ENCODE measurements at regions not wholly inside any gene's neighbourhood (a gene's known extent, or its start where the extent isn't known, plus 50 kb on each side); places are given as distances from the start of the nearest gene placed in this dataset.

DNA sequence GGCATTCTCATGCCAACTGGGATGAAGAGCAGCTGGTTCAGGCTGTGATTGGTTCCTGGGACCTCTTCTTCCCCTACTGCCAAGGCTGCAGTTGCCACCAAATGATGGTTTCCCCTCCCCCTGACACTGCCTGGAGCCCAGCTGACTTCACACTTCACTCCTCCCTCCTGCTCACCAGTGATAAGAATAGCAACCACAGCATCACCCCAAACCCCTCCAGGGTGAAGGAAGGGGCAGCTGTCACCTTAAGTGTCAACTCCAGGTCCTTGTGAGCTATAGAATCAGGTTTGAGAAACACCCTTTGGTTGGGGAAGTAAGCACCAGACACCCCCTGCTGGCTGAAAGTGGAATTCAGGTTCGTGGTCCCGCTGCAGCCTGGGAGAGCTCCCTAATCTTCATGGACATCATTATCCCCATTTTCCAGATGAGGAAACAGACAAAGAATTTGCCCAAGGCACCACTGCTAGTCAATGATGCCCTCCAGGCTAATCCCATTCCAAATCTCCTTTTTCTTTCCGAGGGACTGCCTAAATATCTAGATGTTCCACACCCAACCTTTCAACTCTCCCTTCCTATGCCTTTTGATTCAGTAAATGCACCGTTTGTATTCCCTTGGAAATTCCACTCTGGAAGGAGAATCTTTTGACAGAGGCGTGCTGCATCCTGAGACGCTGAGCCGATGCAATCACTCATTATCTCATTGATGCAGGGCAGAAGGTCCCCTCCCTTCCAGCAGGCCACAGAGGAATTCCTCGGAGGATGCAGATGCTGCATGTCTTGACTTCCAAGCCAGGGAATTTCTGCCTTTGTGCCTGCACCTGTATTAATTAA, 50.6 kb upstream of the UQCRFS1 start:
- DNase-seq (ENCODE audit: low read depth in 4 of 4, low spot score in 3 of 4): peak in 1 of 4 donors; percentile 29

DNA sequence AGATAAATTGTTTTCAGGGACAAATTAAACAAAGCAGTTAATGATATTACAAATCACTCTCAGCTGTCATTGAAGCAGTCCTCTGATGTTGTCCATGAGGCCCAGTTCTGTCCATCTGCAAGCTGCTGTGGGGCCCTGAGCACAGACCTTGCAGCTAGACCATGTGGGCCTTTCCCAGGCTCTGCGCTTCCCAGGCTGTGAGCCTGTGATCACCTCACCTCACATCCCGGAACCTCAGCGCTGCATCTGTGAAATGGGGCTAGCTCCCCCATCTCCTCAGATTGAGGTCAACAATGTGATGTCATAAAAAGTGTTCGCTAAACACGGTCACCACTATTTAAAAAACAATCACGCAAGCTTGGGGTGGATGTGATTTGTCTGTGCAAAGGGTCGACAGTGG, 51.9 kb upstream of the UQCRFS1 start:
- no peak for DNase-seq (ENCODE audit: low read depth in 4 of 4, low spot score in 3 of 4)

- DNase-seq (ENCODE audit: low read depth in 4 of 4, low spot score in 3 of 4): no peak
These were observed 52.5 kb upstream of the UQCRFS1 start for GRCh38 chr19:29265436-29265835.

DNA sequence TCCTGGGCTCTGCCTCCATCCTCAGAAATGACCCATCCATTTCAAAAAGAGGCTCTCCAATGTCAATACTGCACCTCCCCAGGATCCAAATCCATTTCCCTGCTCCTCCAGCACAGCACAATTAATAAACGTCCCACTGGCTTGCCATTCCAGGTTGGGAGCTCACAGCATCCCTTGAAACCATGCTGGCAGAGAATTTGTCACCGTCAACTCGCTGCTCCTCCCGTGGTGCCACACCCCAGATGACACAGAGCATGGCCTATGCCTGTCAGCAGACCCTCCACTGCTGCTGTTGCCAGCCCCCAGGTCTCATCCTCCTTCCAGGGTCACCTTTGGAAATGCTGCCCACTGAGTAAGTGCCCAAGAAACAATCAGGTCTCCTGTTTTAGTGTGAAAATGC, 53.0 kb upstream of the UQCRFS1 start:
- no peak for DNase-seq (ENCODE audit: low read depth in 4 of 4, low spot score in 3 of 4)

GRCh38 chr19:29266603-29267002, 53.7 kb upstream of the UQCRFS1 start:
- DNase-seq (ENCODE audit: low read depth in 4 of 4, low spot score in 3 of 4): no peak

DNA sequence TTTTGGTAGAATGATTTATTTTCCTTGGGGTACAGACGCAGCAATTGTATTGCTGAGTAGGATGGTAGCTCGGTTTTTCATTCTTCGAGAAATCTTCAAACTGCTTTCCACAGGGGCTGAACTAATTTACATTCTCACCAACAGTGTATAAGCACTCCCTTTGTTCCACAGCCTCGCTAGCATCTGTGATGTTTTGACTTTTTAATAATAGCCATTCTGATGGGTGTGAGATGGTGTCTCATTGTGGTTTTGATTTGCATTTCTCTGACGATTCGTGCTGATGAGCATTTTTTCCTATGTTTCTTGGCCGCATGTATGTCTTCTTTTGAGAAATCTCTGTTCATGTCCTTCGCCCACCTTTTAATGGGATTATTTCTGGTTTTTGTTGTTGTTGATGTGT, 54.8 kb upstream of the UQCRFS1 start:
- no peak for DNase-seq (ENCODE audit: low read depth in 4 of 4, low spot score in 3 of 4)

DNA sequence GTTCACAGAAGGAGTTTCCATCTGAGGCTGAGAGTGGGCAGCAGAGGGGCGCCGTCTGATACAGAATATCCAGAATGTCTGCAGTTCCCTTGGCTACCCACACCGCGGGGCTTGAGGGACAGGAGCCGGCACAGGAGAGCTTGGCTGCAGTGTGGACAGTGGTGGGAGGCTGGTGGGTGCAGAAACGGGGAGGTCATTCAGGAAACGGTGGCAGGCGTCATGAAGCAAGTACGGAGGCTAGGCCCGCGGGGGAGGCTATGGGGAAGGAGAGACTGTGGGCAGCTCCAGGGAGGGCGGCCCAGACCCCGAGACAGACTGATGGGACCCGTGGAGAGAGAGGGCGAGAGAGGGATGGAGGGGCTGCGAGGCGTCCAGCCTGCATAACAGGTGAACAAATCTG, 55.2 kb upstream of the UQCRFS1 start:
- no peak for DNase-seq (ENCODE audit: low read depth in 4 of 4, low spot score in 3 of 4)

DNA sequence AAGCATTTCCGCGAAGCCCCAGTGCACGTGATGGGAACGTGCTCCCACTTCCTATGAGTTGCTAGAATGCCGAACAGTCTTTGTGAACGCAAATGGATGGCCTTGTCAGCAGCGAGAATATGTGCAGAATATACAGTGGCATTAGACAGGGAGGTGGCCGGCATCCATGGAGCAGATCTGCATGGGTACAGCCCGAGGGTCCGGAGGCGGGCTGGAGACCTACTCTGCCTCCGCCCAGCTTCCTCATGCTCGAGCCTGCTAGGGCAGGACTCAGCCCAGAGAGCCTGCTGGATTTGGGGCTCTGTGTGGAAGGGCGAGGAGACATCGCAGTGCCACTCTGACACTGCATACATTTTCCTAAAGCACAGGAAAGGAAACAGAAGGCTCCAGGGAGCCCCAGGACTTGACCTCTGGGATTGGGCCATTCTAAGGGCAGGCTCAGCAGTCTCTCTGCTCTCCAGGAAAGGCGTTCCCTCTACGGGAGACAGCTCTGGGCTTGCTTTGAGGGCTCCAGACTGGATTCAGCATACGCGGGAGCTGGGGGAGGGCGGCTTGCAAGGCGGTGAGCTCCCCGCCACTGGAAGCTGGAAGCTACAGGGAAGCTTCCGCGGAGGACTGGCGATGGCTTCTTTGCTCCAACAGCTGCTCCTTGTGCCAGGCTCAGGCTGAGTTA, 55.9 kb upstream of the UQCRFS1 start:
- DNase-seq (ENCODE audit: low read depth in 4 of 4, low spot score in 3 of 4): no peak

DNA sequence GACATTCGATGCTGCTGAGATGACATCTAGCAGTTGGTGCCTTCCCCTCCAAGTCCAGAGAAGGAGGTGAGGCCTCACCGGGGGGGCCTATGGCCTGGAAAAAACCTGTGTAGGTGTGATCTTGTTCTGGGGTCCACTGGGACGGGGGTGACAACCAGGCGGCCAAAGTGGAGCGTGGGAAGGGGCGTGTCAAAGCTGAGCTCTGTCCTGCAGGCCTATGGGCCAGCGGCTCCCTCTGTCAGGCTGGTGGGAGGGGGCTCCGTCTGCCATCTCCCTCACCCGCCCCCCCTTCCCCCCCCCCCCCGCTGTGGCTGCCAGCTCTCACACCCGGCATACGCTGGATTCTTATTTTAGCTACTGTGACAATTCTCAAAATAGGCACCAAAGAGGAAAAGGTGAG, 56.7 kb upstream of the UQCRFS1 start:
- no peak for DNase-seq (ENCODE audit: low read depth in 4 of 4, low spot score in 3 of 4)

DNA sequence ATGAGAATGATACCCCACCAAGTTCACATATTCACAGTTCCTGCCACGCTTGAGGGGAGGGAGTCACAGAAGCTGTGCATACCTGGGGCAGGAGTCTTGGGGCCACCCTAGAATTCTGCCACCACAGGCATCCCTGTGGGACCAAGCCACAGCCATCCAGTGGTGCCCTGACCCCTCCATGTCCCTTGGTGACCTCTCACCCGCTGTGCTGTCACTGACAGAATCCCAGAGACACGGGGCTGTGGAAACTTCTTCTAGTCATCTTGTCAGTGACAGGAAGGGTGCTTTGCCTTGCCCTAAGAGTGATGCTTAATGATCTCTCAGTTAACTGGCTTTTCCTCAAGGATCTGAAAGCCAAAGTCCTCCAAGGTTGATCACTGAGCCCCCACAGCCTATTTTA, 58.4 kb upstream of the UQCRFS1 start:
- no peak for DNase-seq (ENCODE audit: low read depth in 4 of 4, low spot score in 3 of 4)

DNA sequence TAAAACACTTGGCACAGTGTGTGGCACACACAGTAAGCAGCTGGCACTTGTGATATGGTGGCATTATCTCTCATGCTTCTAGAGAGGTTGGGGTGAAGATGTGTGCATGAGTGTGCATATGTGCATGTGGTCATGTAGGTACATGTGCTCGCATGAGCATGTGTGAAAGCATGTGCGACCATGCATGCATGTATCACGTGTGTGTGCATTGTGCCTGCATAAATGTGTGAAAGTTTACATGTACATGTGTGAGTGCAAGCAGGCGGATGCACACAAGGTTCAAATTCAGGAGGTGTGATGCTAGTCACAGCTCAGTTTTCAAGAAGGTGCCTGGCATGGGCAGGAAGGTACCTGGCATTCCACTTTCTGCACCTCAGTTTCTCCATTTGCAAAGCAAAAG, 59.0 kb upstream of the UQCRFS1 start:
- DNase-seq (ENCODE audit: low read depth in 4 of 4, low spot score in 3 of 4): no peak

GRCh38 chr19:29273000-29273640, 60.2 kb upstream of the UQCRFS1 start:
- DNase-seq (ENCODE audit: low read depth in 4 of 4, low spot score in 3 of 4): no peak

- no peak for DNase-seq (ENCODE audit: low read depth in 4 of 4, low spot score in 3 of 4)
These were observed 62.3 kb upstream of the UQCRFS1 start for GRCh38 chr19:29275266-29275665.

DNA sequence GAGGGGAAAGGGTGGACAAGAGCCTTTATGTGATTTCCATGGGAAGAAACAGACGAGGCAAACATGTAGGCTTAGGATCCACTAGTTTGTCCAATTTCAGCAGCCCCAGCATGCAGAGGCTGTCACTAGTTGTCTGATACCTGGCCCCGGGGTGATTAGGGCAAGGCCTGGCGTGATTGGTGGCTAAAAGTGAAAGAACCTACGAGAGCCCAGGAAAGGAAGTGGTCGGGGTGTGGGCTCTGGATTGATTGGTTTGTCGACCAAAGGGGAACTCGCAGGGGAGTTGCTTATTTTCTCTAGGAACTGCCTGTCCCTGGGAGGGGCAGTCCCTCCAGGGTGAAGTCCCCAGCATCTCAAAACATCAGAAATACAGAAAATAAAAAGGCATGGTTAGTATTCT, 64.2 kb upstream of the UQCRFS1 start:
- no peak for DNase-seq (ENCODE audit: low read depth in 4 of 4, low spot score in 3 of 4)

DNA sequence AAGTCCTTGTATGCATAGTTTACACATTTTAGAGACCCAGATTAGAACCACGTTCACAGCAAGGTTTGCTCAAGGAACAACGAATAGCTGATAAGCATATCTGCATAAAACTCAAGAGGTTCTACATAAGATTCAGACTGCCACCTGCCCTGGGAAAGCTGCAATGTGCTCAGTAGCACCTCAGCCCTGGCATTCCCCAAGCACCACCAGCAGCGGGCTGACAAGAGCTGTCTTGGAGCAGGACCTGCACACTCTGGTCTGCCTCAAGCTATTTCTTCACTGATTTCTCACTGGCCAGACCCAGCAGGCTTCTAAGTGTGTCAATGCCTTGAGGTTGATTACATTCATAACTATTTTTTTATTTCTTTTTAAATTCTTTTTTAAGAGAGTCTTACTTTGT, 65.8 kb upstream of the UQCRFS1 start:
- DNase-seq (ENCODE audit: low read depth in 4 of 4, low spot score in 3 of 4): no peak

GRCh38 chr19:29283366-29283765, 70.4 kb upstream of the UQCRFS1 start:
- no peak for DNase-seq (ENCODE audit: low read depth in 4 of 4, low spot score in 3 of 4)

DNA sequence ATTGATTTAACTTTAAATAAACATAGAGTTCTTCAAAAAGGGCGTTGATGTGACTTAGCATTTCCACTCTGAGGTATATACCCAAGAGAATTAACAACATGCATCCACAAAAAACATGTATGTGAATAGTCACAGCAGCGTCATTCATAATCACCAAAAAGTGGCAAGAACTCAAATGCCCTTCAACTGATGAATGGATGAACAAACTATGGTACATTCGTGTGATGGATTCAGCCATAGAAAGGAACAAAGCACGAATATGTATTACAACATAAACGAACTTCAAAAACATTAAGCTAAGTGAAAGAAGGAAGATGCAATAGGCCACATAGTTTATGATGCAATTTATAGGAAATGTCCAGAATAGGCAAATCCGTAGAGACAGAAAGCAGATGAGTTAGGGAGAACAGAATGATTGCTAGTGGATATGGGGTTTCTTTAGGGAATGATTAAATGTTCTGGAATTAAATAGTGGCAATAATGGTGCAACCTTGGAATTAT, 72.3 kb upstream of the UQCRFS1 start:
- DNase-seq (ENCODE audit: low read depth in 4 of 4, low spot score in 3 of 4): no peak

DNA sequence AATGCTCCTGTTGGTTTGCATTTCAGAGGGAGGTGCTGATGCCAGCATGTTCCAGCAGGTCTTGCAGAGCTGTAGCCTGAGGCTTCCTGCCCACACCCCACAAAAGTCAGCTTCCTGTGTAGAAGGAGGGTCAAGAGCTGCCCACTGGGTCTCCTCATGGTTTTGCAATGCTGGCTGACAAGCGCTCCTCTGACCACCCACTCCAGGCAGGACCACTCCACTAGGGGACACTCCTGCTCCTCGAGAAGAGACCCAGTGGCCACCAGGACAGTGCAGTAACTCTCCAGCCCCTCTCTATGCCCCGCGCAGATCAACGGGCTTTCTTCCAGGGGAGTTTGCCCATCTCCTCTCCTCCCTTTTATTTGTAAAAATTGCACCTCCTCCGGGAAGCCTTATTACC, 72.9 kb upstream of the UQCRFS1 start:
- DNase-seq (ENCODE audit: low read depth in 4 of 4, low spot score in 3 of 4): peak in 3 of 4 donors; percentile 19 to 29 (median 25)

DNA sequence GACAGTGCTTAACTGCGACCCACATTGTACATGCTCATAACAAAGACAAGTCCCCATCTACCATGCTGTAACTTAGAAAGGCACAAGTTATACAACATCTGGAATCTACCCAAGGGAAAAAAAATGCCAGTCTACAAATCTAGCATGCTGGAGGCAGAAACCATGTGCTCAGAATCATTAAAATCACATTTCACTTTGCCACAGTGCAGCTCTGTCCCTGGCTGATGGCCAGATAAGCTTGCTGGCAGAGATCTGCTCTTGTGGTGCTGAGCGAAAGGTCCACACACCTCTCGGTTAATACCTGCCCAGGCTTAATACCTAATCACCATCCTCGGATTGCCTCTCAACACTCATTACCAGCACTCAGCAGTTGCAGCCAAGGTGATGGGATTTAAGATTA, 74.1 kb upstream of the UQCRFS1 start:
- DNase-seq (ENCODE audit: low read depth in 4 of 4, low spot score in 3 of 4): no peak

DNA sequence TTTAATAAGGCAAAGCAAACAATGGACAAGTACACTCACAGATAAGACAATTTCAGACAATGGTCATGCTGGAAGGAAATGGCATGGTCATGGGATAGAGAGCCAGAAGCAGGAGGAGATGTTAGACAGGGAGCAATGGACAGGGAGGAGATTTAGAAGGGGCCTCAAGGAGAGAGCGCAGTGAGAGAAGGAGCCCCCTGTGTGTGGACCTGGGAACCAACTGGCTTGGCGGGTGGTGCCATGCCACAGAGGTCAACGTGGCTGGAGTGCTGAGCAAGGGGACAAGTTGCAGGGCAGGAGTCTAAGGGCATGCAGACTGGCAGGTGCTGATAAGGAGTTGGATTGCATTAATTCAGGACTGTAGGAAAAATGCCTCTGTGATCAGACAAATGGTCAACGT, 75.3 kb upstream of the UQCRFS1 start:
- no peak for DNase-seq (ENCODE audit: low read depth in 4 of 4, low spot score in 3 of 4)

GRCh38 chr19:29289020-29289419, 76.1 kb upstream of the UQCRFS1 start:
- DNase-seq (ENCODE audit: low read depth in 4 of 4, low spot score in 3 of 4): no peak

DNA sequence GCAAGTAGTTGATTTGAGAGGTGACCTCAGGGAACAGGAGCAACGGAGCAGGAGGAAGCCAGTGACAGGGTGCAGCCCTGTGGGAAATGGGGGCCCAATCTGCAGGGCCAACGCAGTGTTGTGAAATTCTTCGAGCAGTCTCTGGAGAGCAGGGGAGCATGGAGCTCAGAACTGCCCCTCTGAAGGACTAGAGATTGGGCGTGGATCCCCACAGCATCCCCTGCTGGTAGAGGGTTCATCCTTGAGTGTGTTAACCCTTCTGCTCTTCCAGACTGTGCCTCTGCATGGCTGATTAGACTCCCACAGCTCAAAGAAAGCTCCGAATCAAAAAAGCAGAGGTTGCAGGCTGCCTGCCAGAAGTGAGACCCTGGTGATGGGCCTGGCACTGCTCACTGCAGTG, 77.9 kb upstream of the UQCRFS1 start:
- no peak for DNase-seq (ENCODE audit: low read depth in 4 of 4, low spot score in 3 of 4)

Data from right renal pelvis (tissue), 4 donors.